ENCODE measurements at regions not wholly inside any gene's neighbourhood (a gene's known extent, or its start where the extent isn't known, plus 50 kb on each side); places are given as distances from the start of the nearest gene placed in this dataset.

DNA sequence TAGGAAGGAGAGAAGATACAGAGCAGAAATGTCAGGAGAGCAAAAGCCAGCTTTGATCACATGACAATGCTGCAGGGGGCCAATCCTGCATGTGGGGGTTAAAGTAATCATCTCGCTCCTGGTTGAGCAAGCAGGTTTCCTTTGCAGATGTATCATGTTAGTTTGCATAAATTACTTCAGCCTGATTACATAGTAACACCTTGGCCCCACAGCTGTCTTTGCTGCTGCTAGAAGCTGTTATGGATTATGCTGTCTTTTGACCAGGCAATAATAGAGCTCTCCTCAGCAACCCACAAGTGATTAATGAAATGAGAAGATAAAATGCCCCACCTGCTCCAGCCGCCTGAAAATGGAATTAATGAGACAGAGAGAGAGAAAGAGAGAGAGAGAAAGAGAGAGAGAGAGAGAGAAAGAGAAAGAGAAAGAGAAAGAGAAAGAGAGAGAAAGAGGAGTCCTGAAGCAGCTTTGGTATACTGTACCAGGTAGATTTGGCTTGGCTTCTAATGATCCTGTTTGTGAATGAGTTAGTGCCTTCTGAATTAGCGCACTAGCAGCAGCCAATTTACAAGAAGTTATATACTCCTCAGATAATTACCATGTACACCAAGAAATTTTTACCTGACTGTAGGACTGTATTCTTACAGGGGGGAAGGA is 174.3 kb upstream of the RORB start:
- no peak for DNase-seq
- peak in 1 of 2 donors; percentile 37 for ATAC-seq
- no peaks in the 10 kb centered on the region for H3K4me1 Mint-ChIP-seq (ENCODE audit: low read depth)
- H3K27me3 Mint-ChIP-seq (ENCODE audit: low read depth) = no peaks in the 10 kb centered on the region
- H3K4me3 Mint-ChIP-seq = no peak overlapping the region
- no peaks in the 10 kb centered on the region for H3K36me3 Mint-ChIP-seq (ENCODE audit: insufficient read depth)
- peaks cover 23% of the 10 kb centered on the region for H3K9me3 Mint-ChIP-seq

DNA sequence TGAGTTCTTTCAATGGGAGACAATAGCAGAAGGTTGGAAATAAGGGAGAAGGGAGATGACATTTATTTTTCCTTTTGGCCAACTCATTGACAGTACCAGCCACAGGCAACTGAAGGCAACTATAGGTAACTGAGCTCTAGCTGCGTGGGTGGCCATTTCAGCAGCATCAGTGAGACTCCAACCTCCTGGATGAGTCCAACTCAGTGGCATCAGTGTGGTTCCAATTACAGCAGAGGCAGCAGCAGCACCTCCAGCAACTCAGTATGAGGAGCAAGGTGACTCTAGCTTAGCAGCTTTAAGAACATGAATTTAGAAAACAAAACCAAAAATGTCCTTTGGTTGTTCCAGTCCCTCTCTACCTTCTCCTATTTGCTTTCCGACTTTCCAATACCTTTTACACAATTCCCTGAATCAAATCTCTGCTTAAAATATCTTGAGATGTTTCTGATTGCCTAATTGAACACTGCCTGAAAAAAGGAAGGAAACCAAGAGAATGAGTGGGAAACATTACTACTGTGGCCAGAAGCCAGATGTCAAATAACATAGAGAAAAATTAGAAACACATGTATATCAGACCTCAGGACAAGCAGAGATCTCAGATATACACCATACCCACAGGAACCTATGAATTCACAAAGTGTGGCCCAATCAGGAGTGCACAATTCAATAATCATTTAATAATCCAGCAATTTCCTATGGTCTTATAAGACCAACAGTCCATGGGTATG is 166.5 kb upstream of the RORB start:
- ATAC-seq = no peak
- DNase-seq = no peak
- Mint-ChIP-seq H3K27me3 (ENCODE audit: low read depth) (no peaks in the 10 kb centered on the region), H3K36me3 (ENCODE audit: insufficient read depth) (no peaks in the 10 kb centered on the region), H3K4me1 (ENCODE audit: low read depth) (no peaks in the 10 kb centered on the region), H3K4me3 (no peak overlapping the region), H3K9me3 (peaks cover 8% of the 10 kb centered on the region)

DNA sequence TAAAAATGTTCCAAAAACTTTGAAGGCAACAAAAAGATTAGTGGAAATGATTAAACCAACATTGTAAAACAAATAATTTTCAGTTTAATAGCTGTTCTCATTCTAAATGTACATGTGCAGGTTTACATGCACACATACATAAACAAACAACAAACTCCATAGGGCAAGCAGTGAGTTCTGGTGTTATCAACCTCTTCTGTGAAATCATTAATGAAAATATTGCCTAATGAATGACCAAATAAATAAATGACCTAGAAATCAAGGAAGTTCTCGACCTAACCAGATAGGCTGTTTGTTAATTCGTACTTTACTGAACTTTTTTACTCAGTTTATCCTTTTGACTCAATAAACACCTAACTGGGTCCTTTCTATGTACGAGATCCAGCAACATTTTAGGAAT is 165.5 kb upstream of the RORB start:
- H3K27me3 Mint-ChIP-seq (ENCODE audit: low read depth) = no peaks in the 10 kb centered on the region
- no peak overlapping the region for H3K4me3 Mint-ChIP-seq
- DNase-seq (no peak), ATAC-seq (no peak)
- H3K4me1 Mint-ChIP-seq (ENCODE audit: low read depth) = no peaks in the 10 kb centered on the region
- peaks cover 8% of the 10 kb centered on the region for H3K9me3 Mint-ChIP-seq
- no peaks in the 10 kb centered on the region for H3K36me3 Mint-ChIP-seq (ENCODE audit: insufficient read depth)

DNA sequence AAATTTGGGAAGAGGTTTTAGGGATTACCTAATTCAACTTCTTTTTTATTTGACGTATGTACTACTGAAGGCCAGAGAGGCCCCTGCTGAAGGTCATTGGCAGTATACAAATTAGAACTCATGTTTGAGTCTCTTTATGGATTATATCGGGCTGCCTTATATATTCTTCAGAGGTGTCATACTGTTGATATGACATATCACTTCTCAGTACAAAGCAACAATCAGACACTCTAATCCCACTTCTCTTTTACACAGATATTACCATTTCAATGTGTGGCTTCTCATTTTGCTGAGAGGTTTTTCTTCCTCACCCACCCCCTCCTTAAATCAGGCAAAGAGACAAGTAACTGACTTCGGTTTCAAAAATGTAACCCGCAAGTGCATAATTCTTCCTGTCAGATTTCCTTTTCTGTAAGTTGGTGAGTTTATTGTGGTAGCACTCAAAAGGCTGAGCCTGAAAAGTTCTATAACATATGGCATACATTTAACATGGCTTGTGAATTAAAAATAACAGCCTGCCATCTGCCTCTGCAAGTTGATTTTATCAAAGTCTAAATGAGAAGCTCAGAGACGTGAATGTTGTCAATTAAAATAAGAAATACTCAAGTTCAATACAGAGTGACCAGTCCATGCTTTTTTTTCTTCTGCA is 163.6 kb upstream of the RORB start:
- no peak overlapping the region for H3K4me3 Mint-ChIP-seq
- DNase-seq (no peak), ATAC-seq (no peak)
- no peaks in the 10 kb centered on the region for H3K36me3 Mint-ChIP-seq (ENCODE audit: insufficient read depth)
- peaks cover 4% of the 10 kb centered on the region for H3K9me3 Mint-ChIP-seq
- H3K4me1 Mint-ChIP-seq (ENCODE audit: low read depth) = no peaks in the 10 kb centered on the region
- no peaks in the 10 kb centered on the region for H3K27me3 Mint-ChIP-seq (ENCODE audit: low read depth)

DNA sequence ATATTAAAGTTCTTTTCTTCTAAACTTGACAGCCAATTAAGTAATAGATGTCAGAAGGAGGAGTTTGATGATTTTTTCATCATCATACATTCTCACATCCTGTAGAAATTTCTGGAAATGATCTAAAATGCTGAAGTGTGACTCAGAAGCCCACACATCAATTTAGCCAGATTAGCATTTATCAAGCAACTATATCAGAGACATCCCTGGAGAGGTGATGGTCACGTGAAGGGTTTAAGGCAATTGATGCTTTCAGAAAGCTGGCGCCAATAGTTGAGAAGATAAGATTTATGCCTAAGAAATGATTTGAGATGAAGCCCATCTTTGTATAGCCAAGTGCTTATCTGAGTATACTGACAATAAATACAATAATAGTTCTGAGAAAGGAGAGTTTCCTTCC is 162.9 kb upstream of the RORB start:
- no peak overlapping the region for H3K4me3 Mint-ChIP-seq
- H3K4me1 Mint-ChIP-seq (ENCODE audit: low read depth) = no peaks in the 10 kb centered on the region
- ATAC-seq = no peak
- H3K9me3 Mint-ChIP-seq = no peaks in the 10 kb centered on the region
- DNase-seq = no peak
- H3K36me3 Mint-ChIP-seq (ENCODE audit: insufficient read depth) = no peaks in the 10 kb centered on the region
- H3K27me3 Mint-ChIP-seq (ENCODE audit: low read depth) = no peaks in the 10 kb centered on the region

DNA sequence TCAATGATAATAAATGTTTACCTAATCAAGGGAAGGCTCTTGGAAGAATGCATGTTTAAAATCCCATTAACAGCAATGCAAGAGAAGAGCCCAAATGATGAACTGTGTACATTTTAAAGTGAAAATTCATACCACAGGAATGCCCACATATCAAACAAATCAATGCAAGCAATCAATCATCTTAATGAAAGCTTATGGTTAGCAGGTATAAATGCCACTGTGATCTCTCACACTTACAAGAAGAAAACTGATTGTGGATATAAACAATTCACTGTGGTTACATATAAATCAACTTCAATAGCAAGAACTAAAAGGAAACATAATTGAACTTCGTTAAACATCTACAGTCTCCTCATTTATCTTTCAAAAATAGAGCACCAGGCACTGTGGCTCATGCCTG is 161.0 kb upstream of the RORB start:
- Mint-ChIP-seq H3K4me1 (ENCODE audit: low read depth) (no peaks in the 10 kb centered on the region), H3K27me3 (ENCODE audit: low read depth) (no peaks in the 10 kb centered on the region), H3K9me3 (peaks cover 5% of the 10 kb centered on the region), H3K4me3 (no peak overlapping the region), H3K36me3 (ENCODE audit: insufficient read depth) (no peaks in the 10 kb centered on the region)
- DNase-seq (no peak), ATAC-seq (no peak)

DNA sequence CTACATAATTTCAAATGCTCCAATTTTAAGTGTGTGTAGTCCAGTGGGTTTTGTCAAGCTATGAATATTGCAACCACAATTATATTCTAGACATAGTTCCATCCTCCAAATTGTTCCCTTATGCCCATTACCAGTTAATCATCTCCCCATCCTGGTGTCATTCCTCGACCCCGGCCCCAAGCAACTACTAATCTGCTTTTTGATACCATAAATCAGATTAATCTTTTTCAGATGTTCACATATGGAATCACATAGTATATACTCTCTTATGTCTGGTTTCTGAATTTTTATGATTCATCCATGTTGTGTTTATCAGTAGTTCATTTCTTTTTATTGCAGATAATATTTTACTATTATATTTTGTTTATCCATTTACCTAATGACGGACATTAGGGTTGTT is 148.4 kb upstream of the RORB start:
- Mint-ChIP-seq H3K9me3 (peaks cover 12% of the 10 kb centered on the region), H3K36me3 (ENCODE audit: insufficient read depth) (no peaks in the 10 kb centered on the region), H3K27me3 (ENCODE audit: low read depth) (no peaks in the 10 kb centered on the region), H3K4me1 (ENCODE audit: low read depth) (no peaks in the 10 kb centered on the region), H3K4me3 (no peak overlapping the region)
- no peak for ATAC-seq
- DNase-seq = no peak

DNA sequence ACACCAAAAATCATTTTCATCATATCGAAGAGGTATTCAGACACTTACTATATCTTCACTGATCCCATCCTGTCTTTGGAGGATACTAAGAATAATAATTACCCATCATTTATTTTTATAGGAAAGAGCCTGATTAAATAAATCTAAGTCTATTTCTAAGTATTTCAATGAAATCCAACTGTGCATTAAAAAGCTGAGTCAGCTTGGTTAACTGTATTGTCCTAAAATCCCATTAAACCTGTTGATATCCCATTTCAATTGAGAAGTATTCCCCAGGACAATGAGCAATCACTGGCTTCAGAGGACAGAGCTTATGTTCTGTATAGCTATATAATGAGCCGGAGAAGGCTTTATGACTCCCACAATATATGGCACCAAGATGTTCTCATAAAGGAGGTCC is 142.0 kb upstream of the RORB start:
- Mint-ChIP-seq H3K27me3 (ENCODE audit: low read depth) (no peaks in the 10 kb centered on the region), H3K36me3 (ENCODE audit: insufficient read depth) (no peaks in the 10 kb centered on the region), H3K9me3 (peaks cover 13% of the 10 kb centered on the region), H3K4me3 (no peak overlapping the region), H3K4me1 (ENCODE audit: low read depth) (no peaks in the 10 kb centered on the region)
- no peak for ATAC-seq
- no peak for DNase-seq

DNA sequence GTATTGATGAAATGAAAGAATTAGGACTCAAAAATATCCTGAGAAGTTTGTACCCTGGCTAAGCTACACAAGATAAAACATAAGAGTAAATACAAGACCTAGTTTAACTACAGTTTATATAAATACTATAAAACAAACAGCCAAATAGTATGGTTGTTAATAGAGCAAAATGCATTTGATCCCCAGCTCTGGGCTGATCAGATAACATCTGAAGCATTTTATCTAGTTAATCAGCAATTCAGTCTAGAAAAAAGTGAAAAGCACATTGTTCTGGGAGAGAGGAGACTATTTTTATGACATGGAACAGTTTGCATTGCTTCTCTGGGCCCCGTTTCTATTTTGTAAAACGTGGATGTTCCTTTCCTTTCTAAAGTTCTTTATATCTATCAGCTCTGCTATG is 139.6 kb upstream of the RORB start:
- H3K9me3 Mint-ChIP-seq = peaks cover 9% of the 10 kb centered on the region
- DNase-seq (no peak), ATAC-seq (no peak)
- no peaks in the 10 kb centered on the region for H3K27me3 Mint-ChIP-seq (ENCODE audit: low read depth)
- no peak overlapping the region for H3K4me3 Mint-ChIP-seq
- H3K36me3 Mint-ChIP-seq (ENCODE audit: insufficient read depth) = no peaks in the 10 kb centered on the region
- no peaks in the 10 kb centered on the region for H3K4me1 Mint-ChIP-seq (ENCODE audit: low read depth)

DNA sequence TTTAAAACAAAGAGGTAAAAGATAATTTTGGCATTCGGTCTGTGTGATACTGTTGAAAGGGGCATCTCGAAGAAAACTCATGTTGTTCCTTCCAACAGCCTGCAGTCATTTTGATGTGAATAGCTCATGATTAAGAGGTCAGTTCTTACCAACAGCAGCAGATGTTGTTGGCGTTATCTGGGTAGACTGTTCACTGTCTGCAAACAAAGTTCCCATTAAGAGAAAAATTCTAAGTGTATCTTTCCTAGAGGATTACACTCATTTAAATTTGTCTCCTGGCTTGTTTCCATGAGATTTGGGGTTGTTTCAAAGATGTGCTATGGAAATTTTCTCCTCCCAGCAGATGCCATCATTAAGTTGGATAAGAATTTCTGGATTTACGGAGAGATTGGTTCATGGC is 138.2 kb upstream of the RORB start:
- Mint-ChIP-seq H3K36me3 (ENCODE audit: insufficient read depth) (no peaks in the 10 kb centered on the region), H3K4me3 (no peak overlapping the region), H3K9me3 (peaks cover 9% of the 10 kb centered on the region), H3K27me3 (ENCODE audit: low read depth) (no peaks in the 10 kb centered on the region), H3K4me1 (ENCODE audit: low read depth) (no peaks in the 10 kb centered on the region)
- DNase-seq (no peak), ATAC-seq (no peak)

DNA sequence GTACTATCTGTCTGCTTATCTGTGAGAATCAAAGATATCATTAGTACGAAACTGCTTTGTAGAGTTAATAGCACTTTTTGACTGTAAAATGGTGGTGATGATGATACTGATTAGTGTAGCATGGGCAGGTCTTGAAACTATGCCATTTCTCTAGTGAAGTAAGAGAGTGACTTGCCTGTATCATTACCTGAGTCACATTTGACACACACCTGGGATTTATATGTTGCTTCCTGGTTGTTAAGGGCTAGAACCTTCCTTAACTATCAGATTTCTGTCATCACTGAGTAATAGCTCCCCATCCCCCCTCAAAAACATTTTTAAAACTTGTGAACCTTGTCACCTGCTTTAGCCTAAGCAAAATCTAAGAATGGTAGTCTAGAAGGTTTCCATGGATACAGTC is 135.6 kb upstream of the RORB start:
- ATAC-seq (no peak), DNase-seq (no peak)
- Mint-ChIP-seq H3K27me3 (ENCODE audit: low read depth) (no peaks in the 10 kb centered on the region), H3K4me3 (no peak overlapping the region), H3K9me3 (peaks cover 4% of the 10 kb centered on the region), H3K4me1 (ENCODE audit: low read depth) (no peaks in the 10 kb centered on the region), H3K36me3 (ENCODE audit: insufficient read depth) (no peaks in the 10 kb centered on the region)

DNA sequence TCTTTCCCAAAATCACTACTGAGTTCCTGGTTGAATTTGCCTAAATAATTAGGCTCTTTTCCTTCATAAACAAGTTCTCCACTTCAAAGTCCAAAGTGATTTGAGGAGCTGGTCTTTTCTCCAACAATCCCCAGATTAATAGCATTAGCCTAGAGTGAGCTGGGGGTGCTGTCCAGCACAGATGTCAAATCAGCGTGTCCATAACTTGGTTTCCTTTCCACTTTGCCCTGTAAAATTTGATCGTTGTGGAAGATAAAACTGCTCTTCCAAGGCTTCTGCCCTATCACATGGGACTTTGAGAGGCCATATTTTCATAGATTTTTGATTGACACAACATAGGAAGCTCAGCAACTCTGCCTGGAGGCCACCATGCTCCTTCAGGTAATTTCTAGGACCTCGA is 134.7 kb upstream of the RORB start:
- no peak overlapping the region for H3K4me3 Mint-ChIP-seq
- no peaks in the 10 kb centered on the region for H3K27me3 Mint-ChIP-seq (ENCODE audit: low read depth)
- DNase-seq (no peak), ATAC-seq (no peak)
- no peaks in the 10 kb centered on the region for H3K36me3 Mint-ChIP-seq (ENCODE audit: insufficient read depth)
- peaks cover 7% of the 10 kb centered on the region for H3K9me3 Mint-ChIP-seq
- H3K4me1 Mint-ChIP-seq (ENCODE audit: low read depth) = no peaks in the 10 kb centered on the region

DNA sequence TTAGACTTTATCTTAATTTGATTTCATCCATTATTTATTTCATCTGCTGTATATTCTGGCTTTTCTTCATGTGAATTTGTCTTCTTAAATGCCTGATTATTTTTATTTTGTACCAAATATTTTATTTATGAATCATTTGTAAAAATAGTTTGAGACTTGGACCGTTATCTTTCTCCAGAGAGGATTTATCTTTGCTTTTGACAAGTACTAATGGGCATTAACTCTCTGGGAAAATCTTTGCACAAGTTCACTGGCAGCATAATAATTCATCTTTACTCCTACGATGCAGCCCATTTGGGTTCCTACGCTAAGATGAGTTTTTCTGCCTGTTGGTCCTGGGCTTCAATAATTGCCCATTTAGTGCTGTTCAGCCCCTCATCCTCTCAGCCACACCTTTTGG is 131.0 kb upstream of the RORB start:
- DNase-seq (no peak), ATAC-seq (no peak)
- Mint-ChIP-seq H3K4me1 (ENCODE audit: low read depth) (no peaks in the 10 kb centered on the region), H3K36me3 (ENCODE audit: insufficient read depth) (no peaks in the 10 kb centered on the region), H3K27me3 (ENCODE audit: low read depth) (no peaks in the 10 kb centered on the region), H3K4me3 (no peak overlapping the region), H3K9me3 (peaks cover 11% of the 10 kb centered on the region)

DNA sequence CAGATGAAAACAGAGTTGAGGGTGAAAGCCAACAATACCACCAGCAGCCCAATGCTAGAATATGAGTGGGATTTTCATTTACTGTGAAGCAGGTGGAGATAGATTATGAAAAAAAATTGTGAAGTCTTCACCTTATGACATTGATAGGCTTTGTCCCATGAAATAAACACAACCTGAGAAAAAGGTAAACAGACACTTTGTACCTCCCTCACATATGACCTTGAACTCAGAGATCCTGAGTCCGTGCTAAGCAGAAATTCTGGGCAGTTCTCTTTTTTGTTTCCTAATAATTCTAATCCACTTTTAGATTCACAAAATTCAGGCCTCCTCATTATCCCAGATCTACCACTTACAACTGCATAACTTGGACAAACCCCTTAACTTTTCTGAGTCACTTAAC is 127.3 kb upstream of the RORB start:
- no peaks in the 10 kb centered on the region for H3K27me3 Mint-ChIP-seq (ENCODE audit: low read depth)
- DNase-seq = no peak
- no peaks in the 10 kb centered on the region for H3K4me1 Mint-ChIP-seq (ENCODE audit: low read depth)
- H3K9me3 Mint-ChIP-seq = peaks cover 15% of the 10 kb centered on the region
- ATAC-seq = no peak
- H3K36me3 Mint-ChIP-seq (ENCODE audit: insufficient read depth) = no peaks in the 10 kb centered on the region
- H3K4me3 Mint-ChIP-seq = no peak overlapping the region

DNA sequence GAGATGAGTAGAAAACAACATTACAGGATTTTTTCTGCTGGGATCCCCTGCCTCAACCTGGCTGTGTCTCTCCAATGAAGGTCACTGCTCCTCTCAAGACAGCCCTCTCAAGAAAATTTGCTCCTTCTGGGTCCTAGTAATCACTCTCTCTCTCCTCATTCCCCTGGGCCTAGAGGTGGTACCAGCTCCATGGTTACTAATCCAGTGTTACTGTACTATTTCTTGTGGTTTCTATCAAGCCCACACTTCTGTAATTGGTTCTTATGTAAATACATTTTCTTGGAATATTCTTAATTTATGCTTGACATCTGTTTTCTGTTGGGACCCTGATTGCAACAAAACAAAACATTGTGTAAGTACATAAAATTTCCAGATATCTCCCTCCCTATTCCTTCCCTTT is 123.8 kb upstream of the RORB start:
- H3K36me3 Mint-ChIP-seq (ENCODE audit: insufficient read depth) = no peaks in the 10 kb centered on the region
- DNase-seq = no peak
- no peak for ATAC-seq
- no peaks in the 10 kb centered on the region for H3K27me3 Mint-ChIP-seq (ENCODE audit: low read depth)
- no peak overlapping the region for H3K4me3 Mint-ChIP-seq
- peaks cover 12% of the 10 kb centered on the region for H3K9me3 Mint-ChIP-seq
- H3K4me1 Mint-ChIP-seq (ENCODE audit: low read depth) = no peaks in the 10 kb centered on the region

Measured in activated T-cell treated with anti-CD3 and anti-CD28 coated beads, Interleukin-2, amount 50 U/mL, for 4 hours (primary cell).